ENCODE measurements at regions not wholly inside any gene's neighbourhood (a gene's known extent, or its start where the extent isn't known, plus 50 kb on each side); places are given as distances from the start of the nearest gene placed in this dataset.
"Not testable (repeated sequence)": the region's sequence is repeated elsewhere in the genome, so short reads cannot be mapped to it uniquely, and the experiment has no call there.

DNA sequence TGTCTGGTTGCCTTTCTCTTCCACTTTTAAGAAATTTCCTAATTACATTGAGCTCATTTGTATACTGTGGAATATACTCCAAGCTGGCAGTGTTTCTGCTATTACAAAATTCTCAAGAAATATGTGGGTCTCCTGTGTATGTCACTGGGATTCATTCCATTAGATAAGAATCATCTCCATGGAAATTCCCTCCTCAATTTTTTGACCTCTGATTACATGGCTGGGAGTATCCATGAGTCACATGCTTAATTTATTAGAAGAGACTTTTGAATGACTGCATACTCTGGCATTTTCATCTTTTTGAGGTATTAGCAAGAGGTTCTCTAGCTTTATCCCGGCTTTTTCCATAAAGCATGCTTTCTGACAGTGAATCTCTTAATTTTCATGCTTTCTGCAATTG lies 665.5 kb upstream of the CNTNAP5 start:
- DNase-seq = no peak

DNA sequence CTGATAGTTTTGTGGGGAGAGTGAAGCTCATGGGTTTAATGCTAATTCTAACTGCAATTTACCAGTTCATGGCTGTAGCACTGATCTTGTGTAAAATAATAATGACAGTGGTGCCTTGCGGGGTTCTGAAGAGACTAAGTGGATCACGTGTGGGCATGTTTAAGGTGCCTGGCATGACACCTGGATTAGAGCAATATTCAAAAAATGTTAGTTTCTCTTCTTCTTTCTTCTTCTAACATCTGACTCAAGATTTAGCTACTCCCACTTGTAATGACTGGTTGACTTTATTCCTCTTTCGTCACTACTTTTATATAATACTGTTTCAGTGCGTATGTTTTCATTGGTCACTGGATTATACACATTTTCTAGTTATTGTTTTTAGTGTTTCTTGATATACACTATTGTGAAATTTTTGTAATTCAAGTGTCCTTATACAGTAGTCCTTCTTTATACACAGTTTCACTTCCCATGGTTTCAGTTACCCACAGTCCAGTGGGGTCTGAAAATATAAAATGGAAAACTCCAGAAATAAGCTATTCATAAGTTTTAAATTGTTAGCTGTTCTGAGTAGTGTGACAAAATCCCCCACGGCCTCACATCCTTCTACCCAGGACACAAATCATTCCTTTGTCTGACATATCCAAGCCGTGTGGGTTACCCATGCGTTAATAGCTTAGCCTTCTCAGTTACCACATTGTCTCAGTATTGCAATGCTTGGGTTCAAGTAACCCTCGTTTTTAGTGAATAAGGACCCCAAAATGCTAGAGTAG lies 662.2 kb upstream of the CNTNAP5 start:
- DNase-seq = no peak

DNA sequence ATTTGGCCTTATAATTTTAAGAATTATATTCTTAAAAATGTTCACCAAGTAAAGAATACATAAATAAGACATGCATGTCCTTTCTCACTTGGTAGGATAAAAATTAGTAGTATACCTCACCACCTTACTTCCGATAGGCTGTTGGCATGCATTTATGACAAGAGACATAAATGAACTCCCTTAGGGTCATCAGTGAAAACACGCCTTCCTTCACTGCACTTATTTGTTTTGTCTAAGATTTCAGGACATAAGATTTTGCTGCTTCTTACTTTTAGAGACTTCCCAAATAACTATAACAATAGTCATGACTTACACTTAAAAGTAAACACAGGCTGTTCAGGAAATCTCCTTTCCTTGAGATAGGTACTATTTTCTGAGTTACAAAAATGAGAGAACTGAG lies 661.3 kb upstream of the CNTNAP5 start:
- no peak for DNase-seq

DNA sequence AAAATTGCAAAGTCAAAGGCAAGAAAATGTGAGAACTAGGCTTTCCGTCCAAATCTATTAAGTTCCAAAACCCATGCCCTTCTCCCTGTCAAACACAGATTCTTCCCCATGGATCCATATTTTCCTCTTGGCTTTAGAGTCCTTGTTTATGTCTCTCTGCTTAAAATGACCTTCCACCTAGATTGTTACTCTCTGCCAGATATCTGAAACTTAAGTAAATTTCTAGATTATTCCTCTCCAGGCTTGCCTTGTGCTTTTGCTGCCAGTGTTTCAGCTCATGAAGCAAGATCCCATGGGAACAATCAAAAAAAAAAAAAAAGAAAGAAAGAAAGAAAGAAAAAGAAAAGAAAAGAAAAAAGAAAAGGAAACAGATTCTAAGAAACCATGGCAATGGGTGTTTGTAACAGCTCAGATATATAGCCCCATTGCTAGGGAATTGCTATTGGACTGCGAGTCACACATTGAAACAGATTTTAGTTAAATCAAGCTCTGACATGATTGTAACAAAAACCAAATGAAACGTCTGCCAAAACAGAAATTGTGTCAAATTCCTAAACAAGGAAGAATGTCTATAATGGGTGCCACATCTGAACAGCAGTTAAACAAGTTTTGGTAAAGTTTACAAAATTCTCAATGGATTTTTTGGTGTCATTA lies 660.7 kb upstream of the CNTNAP5 start:
- DNase-seq = no peak

DNA sequence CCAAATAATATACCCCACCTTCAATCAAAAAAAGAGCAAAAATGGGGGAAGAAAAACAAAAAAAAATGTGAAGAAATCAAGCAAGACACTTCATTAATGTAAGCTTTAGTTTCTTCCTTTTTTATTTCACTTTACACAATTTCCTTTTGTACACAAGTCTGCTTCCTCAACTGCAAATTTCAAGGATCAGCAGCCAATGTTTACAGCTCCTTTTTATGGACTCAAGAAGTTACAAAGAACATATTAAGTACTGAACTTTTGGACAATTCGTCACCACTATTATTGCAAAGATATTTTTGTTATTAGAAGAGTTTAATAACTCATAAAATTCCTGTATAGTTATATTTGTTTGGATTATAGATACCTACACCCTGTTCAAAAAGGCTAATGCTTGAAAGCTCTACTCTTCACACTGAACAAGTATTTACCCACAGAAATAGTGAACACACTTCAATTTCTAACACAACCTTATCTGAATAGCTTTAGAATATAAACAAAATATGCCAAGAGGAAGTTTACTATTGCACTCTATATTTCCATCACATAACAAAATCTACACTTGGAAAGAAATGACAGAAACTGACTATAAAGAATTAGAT lies 658.7 kb upstream of the CNTNAP5 start:
- no peak for DNase-seq

DNA sequence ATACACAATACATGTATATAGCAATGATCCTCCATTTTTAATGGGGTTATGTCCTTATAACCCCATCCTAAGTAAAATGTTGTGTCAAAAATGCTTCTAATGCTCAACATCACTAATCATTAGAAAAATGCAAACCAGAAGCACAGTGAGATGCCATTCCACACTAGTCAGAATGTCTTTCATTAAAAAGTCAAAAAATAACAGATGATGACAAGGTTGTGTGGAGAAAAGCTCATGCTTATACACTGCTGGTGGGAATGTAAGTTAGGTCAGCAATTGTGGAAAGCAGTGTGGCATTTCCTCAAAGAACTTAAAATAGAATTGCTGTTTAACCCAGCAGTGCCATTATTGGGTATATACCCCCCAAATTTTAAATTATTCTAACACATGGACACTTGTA lies 654.9 kb upstream of the CNTNAP5 start:
- no peak for DNase-seq

DNA sequence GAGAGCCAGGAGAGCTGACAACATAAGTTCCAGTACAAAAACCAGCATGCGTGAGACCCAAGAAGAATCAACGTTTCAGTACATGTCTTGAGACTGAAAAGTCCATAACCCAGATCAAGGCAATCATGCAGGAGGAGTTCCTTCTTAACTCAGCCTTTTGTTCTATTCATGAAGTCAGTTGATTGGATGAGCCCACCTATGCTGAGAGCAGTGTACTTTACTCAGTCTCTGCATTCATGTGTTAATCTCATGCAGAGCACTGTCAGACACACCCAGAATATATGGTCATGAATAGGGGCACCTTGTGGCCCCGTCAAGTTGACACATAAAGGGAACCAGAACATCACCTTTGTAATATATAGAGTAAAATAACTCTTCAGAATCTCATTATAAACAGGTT lies 653.6 kb upstream of the CNTNAP5 start:
- DNase-seq = no peak

DNA sequence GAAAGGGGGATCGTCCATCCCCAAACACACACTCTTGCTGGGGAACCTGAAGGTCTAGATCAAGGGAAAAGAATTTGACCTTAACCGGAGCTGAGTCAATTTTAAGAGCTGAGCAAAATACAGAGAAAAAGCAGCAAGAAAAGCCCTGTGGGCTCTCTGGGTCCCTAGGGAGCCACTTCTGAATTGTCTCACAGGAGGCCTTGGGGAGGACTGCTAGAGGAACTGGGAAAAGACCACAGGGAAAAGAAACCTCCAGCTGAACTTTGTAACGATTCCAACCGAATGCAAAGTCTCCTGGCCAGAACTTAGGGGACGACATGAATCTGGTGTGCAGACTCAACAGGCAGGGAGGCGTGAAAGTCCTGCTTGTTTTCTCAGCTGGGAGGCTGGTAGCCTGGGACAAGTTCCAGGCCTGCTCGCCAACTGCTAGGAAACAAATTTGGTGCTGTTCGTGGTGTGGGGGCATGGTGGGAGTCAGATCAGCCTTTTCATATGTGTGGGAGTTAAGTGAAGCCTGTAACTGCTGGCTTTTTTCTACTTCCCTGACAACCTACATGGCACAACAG lies 644.6 kb upstream of the CNTNAP5 start:
- DNase-seq = no peak

DNA sequence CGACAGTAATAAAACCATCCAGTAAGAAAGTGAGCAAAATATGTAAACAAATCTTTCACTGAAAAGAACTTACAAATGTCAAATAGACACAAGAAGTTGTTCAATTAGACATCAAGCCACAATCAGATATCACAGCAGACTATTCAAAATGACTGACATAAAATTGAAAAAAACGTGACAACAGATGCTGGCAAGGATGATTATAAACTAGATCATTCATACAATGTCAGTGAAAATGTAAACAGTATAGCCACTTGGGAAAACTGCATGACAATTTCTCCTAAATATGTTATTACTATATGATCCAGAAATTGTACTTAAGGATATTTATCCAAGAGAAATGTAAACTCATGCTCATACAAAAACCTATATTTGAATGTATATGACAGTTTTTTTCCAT lies 609.4 kb upstream of the CNTNAP5 start:
- no peak for DNase-seq

DNA sequence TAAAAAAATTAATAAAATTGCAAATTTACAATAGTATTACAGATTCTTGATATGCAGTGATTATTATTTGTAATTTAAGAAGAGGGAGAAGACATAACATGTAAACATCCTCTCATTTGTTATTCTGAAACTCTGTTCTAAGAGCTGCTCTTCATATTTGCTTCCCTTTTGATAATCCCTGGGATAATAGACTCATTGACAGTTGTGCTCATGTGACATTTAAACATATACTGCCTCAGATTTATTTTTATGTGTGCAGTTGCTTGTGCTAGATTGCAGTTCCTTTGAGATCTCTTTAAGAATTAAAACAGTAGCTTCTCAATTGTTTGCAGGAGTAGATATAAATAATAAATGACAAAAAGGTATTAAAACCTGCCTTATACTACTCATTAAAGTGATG lies 605.1 kb upstream of the CNTNAP5 start:
- no peak for DNase-seq

DNA sequence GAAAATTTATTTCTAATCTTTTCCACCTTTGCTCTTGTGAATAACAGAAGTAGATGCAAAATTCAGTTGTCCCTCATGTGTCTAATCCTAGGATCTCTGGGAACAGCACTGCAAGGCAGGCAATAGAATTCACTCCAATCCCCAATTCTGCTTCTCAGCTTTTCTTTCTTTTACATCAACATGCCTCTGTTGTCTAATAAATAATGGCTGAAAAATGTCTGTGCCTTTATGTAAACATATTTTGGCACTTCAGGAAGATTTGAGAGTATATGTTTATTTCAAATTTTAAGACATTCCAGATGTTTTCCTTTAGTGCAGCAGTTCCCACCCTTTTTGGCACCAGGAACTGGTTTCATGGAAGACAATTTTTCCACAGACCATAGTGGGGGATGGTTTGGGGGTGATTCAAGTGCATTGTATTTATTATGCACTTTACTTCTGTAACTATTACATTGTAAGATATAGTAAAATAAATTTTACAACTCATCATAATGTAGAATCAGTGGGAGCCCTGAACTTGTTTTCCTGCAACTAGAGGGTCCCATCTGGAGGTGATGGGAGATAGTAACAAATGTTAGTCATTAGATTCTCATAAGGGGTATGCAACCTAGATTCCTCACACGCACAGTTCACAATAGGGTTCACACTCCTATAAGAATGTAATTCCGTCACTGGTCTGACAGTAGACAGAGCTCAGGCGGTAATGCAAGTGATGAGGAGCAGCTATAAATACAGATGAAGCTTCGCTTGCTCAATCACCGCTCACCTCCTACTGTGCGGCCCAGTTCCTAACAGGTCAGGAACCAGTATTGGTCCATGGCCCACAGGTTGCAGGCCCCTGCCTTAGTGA lies 590.3 kb upstream of the CNTNAP5 start:
- no peak for DNase-seq

DNA sequence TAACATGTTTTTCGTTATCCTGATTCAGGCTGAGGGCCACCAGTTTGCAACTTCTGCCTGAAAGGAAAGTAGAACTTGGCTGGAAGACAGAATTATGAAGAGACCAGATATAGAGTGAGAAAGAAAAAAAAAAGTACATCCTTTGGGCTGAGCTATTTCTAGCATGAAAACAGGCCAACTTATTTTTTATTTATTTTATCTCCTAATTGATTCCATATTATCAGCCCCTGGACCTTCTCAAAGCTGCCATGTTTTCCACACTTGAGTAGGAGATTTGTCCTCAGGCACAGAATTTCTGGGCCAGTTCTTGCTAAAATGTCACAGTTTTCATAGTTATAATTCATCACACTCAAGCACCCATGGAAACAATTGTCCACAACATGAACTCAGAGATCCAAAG lies 586.8 kb upstream of the CNTNAP5 start:
- no peak for DNase-seq

DNA sequence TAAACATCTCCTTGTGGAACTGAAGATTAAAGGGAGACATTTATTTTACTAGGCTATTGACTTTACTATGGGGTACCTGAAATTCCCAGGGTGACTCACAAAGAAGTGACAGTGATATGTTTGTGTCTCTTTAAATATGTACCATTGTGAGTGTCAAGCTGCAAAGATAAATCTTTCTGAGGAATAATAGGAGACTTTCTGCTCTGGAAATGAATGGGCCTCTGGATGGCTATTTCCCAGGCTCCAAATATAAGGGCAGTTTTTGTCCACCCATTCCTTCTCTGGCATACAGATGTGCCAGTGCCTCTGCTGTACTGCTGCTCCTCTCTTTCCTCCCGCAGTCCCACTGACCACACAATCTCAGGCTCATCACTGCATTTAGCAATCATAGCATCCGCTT lies 586.4 kb upstream of the CNTNAP5 start:
- DNase-seq = no peak

DNA sequence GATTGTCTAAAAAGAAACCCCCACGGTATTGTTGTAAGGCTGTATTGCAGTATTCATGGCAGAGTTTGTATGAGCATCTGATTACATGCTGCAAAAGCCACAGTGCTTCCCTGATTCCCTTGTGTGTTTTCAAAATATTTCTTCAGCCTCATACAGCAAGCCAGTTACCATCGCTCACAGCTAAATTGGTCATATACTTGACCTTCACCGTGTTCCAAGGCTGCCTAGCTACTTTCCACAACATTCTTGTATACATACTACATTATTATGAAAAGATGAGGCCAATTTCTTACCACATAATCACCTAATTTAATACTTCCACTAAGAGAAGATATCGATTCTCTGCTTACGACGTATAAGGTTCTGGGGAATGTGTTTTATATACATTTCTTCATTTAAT lies 576.3 kb upstream of the CNTNAP5 start:
- no peak for DNase-seq

DNA sequence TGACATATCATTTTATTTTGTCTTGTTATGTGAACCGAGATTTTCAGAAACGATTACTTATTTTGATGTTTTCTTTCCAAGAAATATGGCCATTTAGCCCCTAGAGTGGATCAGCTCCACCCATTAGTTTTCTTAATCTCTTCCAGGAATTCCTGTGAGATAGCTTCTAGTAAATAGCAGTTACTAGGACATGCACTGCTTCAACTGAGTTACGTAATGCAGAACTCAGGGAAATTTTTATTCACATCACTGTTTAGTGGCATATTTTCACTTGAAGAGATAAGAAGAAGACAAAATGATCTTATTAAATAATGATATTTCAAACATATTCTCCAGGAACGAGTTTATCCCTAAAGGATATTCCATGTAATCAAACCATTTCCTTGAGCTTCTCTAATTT lies 573.5 kb upstream of the CNTNAP5 start:
- DNase-seq = no peak

DNA sequence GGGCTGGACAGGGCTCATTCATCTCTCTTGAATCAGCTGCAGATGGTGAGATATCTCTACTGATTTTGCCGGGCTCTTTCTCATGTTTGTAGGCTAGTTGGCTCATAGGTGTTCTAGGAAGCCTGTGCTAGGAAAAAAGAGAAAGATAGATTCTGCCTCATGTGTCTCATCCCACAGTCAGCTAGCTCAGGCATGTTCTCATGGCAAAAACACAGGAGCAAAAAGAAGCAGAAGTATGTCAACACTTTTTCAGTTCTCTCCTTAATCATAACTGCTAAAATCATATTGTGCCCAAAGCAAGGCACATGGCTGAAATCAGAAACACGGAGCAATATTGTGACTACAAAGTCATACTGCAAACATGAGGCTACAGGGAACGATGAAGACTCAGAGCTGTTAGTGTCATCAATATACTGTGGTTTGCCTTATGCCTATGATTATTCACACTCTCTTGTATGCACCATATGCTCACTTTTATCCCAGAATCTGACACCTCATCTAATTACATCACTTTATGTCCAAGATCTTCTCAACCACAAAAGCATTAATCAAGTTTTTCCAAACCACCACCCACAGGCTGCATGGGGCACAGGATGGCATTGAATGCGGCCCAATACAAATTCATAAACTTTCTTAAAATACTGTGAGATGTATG lies 571.9 kb upstream of the CNTNAP5 start:
- no peak for DNase-seq

DNA sequence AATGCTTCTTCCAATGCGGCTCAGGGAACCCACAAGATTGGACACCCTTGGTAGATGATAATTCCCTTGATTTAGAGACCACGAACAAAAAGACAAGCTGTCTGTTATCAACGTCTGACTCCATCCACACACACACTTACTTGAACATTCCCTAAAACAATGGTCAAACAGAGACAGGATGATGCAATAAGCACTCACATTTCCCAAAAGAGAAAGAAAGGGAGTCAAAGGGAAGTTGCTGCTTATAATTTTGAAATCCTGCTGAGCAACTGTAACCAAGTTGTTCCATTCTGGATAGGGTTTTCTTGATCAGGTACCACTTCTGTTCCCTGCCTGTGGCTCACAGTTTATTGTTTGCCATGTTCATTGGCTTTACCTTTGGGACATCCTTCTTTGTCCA lies 571.3 kb upstream of the CNTNAP5 start:
- no peak for DNase-seq

DNA sequence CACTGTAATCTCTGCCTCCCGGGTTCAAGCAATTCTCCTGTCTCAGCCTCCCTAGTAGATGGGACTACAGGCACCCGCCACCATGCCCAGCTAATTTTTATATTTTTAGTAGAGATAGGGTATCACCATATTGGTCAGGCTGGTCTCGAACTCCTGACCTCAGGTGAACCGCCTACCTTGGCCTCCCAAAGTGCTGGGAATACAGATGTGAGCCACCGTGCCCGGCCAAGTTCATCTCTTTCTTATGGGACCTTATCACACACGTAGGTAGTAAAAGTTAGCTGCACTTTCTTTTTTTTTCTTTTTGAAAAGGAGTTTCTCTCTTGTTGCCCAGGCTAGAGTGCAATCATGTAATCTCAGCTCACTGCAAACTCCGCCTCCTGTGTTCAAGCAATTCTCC lies 569.9 kb upstream of the CNTNAP5 start:
- DNase-seq = not testable (repeated sequence)

DNA sequence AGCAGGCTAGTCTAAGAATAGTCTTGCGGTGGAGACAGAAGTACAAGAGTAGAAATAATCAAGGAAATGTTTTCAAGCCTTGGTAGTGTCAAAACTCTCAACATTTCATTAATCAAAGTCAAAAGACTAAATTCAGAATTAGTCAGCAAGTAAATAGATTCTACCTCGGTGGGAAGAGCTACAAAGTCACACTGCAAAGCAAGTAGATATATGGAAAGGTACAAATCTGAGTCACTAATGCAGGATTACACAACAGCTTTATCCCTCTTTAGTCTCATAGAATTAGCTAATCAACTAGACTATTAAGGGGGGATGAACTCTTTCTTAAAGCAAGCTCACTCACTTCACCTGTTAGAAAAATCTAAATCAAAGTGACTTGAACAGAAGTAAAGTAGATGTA lies 568.7 kb upstream of the CNTNAP5 start:
- no peak for DNase-seq

DNA sequence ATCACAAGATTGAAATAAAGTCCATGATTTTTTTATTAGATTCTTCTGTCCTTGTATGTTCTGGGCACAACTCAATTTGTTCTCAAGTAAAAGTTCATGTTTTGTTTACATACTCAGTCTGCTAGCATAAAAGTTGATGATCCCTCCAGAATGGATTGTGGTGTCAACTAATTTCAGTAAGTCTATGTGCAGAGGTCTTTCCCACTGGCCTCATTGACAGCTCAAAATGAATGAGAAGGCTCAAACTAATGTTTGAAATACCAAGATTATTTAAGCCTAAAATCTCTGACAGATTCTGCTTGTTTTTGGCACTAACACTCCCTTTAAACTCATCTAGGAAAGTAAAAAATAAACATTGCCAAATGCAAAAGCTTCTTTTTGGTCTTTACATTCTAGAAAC lies 561.2 kb upstream of the CNTNAP5 start:
- DNase-seq = no peak

DNA sequence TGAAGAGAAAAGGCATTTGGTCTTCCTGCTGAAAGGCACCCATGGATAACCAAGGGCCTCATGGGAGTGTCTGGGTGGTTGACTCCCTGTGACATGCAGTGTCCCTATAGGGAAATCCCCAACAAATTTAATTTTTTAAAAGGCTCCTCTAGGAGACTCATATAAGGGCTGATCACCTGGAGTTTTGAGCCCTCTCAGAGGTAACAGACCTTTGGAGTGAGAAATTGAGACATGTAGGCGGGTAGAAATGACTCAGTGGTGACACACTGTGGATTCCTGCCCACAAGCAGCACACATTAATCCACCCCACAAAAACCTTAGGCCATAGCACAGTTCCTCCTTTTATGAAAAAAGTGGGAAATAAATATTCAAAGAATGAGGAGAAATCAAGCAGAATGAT lies 557.0 kb upstream of the CNTNAP5 start:
- DNase-seq = no peak

DNA sequence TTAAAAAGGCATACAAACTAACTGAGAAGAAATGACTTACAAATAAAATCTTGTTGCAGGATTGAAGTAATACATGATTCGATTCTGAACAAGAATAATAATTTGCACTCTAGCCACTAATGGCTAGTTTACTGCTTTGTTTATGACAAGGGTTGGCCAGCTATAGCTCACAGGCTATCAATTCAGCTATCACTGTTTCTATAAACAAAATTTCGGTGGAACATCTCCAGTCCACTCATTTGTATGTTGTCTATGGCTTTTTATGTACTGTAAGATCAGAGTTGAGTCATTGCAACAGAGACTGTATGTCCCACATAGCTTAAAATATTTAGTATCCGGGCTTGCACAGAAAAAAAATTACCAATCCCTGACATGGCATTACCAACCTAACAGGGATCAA lies 543.7 kb upstream of the CNTNAP5 start:
- no peak for DNase-seq

DNA sequence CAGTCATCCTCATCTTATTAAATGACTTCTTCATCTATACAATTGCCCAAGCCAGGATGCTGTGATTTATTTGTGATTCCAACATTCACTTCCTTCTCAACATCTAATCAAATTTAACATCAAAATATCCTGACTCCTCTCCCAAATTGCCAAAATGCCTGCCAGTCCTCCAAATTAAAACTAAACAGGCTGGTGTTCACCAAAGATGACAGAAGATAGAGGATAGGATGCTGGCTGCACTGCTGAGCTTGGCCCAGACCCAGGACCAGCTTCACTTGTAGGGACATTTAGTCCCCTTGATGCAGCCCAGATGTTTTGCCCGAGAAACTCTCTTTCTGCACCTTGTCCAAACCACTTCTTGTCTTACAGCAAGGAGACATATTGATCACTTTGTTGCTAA lies 540.0 kb upstream of the CNTNAP5 start:
- no peak for DNase-seq

All from inflammatory macrophage treated with lipopolysaccharide for 1 hour (primary cell).